ENCODE measurements at regions not wholly inside any gene's neighbourhood (a gene's known extent, or its start where the extent isn't known, plus 50 kb on each side); places are given as distances from the start of the nearest gene placed in this dataset.

- TF ChIP-seq TAF1 (IDR thresholded peaks at IDR 0.05; ENCODE audit: low read depth, low read length) (no peak), SPI1 (IDR thresholded peaks at IDR 0.05; ENCODE audit: low read depth, low read length) (no peak), PAX5 (IDR thresholded peaks at IDR 0.05; ENCODE audit: insufficient read depth, low read length, severe bottlenecking) (no peak), POLR2A (IDR thresholded peaks at IDR 0.05; ENCODE audit: low read depth, low read length) (no peak), POLR2AphosphoS5 (IDR thresholded peaks at IDR 0.05; ENCODE audit: low read depth, low read length) (no peak), POU2F2 (IDR thresholded peaks at IDR 0.05; ENCODE audit: low read depth, low read length) (no peak)
- DNase-seq (ENCODE audit: insufficient read length, low spot score) (no peak), FAIRE-seq (no peak)
Observed at GRCh38 chr3:72698154-72698917, 149.9 kb downstream of the SHQ1 start.

- DNase-seq (ENCODE audit: insufficient read length, low spot score) (no peak), FAIRE-seq (no peak)
- TF ChIP-seq TAF1 (IDR thresholded peaks at IDR 0.05; ENCODE audit: low read depth, low read length) (no peak), POLR2AphosphoS5 (IDR thresholded peaks at IDR 0.05; ENCODE audit: low read depth, low read length) (no peak), PAX5 (IDR thresholded peaks at IDR 0.05; ENCODE audit: insufficient read depth, low read length, severe bottlenecking) (no peak), POU2F2 (IDR thresholded peaks at IDR 0.05; ENCODE audit: low read depth, low read length) (no peak), POLR2A (IDR thresholded peaks at IDR 0.05; ENCODE audit: low read depth, low read length) (no peak), SPI1 (IDR thresholded peaks at IDR 0.05; ENCODE audit: low read depth, low read length) (no peak)
Observed at GRCh38 chr3:72697717-72698116, 150.5 kb downstream of the SHQ1 start.

GRCh38 chr3:72696815-72697214, 151.4 kb downstream of the SHQ1 start:
- DNase-seq (ENCODE audit: insufficient read length, low spot score): no peak
- TF ChIP-seq PAX5 (IDR thresholded peaks at IDR 0.05; ENCODE audit: insufficient read depth, low read length, severe bottlenecking) (no peak), POU2F2 (IDR thresholded peaks at IDR 0.05; ENCODE audit: low read depth, low read length) (no peak), TAF1 (IDR thresholded peaks at IDR 0.05; ENCODE audit: low read depth, low read length) (no peak), SPI1 (IDR thresholded peaks at IDR 0.05; ENCODE audit: low read depth, low read length) (no peak), POLR2AphosphoS5 (IDR thresholded peaks at IDR 0.05; ENCODE audit: low read depth, low read length) (no peak), POLR2A (IDR thresholded peaks at IDR 0.05; ENCODE audit: low read depth, low read length) (no peak)
- FAIRE-seq: no peak

GRCh38 chr3:72694398-72694797, 153.8 kb downstream of the SHQ1 start:
- no peak for FAIRE-seq
- no peak for TF ChIP-seq SPI1 (IDR thresholded peaks at IDR 0.05; ENCODE audit: low read depth, low read length)
- TF ChIP-seq POLR2A (IDR thresholded peaks at IDR 0.05; ENCODE audit: low read depth, low read length): no peak
- TF ChIP-seq POU2F2 (IDR thresholded peaks at IDR 0.05; ENCODE audit: low read depth, low read length): no peak
- TF ChIP-seq PAX5 (IDR thresholded peaks at IDR 0.05; ENCODE audit: insufficient read depth, low read length, severe bottlenecking): no peak
- TF ChIP-seq TAF1 (IDR thresholded peaks at IDR 0.05; ENCODE audit: low read depth, low read length): no peak
- TF ChIP-seq POLR2AphosphoS5 (IDR thresholded peaks at IDR 0.05; ENCODE audit: low read depth, low read length): no peak
- no peak for DNase-seq (ENCODE audit: insufficient read length, low spot score)

GRCh38 chr3:72692990-72693389, 155.3 kb downstream of the SHQ1 start:
- FAIRE-seq: no peak
- DNase-seq (ENCODE audit: insufficient read length, low spot score): no peak
- TF ChIP-seq POLR2A (IDR thresholded peaks at IDR 0.05; ENCODE audit: low read depth, low read length) (no peak), POLR2AphosphoS5 (IDR thresholded peaks at IDR 0.05; ENCODE audit: low read depth, low read length) (no peak), PAX5 (IDR thresholded peaks at IDR 0.05; ENCODE audit: insufficient read depth, low read length, severe bottlenecking) (no peak), SPI1 (IDR thresholded peaks at IDR 0.05; ENCODE audit: low read depth, low read length) (no peak), TAF1 (IDR thresholded peaks at IDR 0.05; ENCODE audit: low read depth, low read length) (no peak), POU2F2 (IDR thresholded peaks at IDR 0.05; ENCODE audit: low read depth, low read length) (no peak)

- FAIRE-seq (no peak), DNase-seq (ENCODE audit: insufficient read length, low spot score) (no peak)
- no peak for TF ChIP-seq SPI1 (IDR thresholded peaks at IDR 0.05; ENCODE audit: low read depth, low read length)
- no peak for TF ChIP-seq POLR2AphosphoS5 (IDR thresholded peaks at IDR 0.05; ENCODE audit: low read depth, low read length)
- no peak for TF ChIP-seq POLR2A (IDR thresholded peaks at IDR 0.05; ENCODE audit: low read depth, low read length)
- no peak for TF ChIP-seq PAX5 (IDR thresholded peaks at IDR 0.05; ENCODE audit: insufficient read depth, low read length, severe bottlenecking)
- no peak for TF ChIP-seq TAF1 (IDR thresholded peaks at IDR 0.05; ENCODE audit: low read depth, low read length)
- no peak for TF ChIP-seq POU2F2 (IDR thresholded peaks at IDR 0.05; ENCODE audit: low read depth, low read length)
Observed at GRCh38 chr3:72690629-72691028, 157.6 kb downstream of the SHQ1 start.

- TF ChIP-seq POLR2AphosphoS5 (IDR thresholded peaks at IDR 0.05; ENCODE audit: low read depth, low read length) (no peak), PAX5 (IDR thresholded peaks at IDR 0.05; ENCODE audit: insufficient read depth, low read length, severe bottlenecking) (no peak), SPI1 (IDR thresholded peaks at IDR 0.05; ENCODE audit: low read depth, low read length) (no peak), POLR2A (IDR thresholded peaks at IDR 0.05; ENCODE audit: low read depth, low read length) (no peak), TAF1 (IDR thresholded peaks at IDR 0.05; ENCODE audit: low read depth, low read length) (no peak), POU2F2 (IDR thresholded peaks at IDR 0.05; ENCODE audit: low read depth, low read length) (no peak)
- FAIRE-seq: peak; percentile 69
- no peak for DNase-seq (ENCODE audit: insufficient read length, low spot score)
Observed at GRCh38 chr3:72682936-72683452, 165.3 kb downstream of the SHQ1 start.

- FAIRE-seq: peak; percentile 9
Observed at GRCh38 chr3:72681598-72681997, 166.6 kb downstream of the SHQ1 start.

GRCh38 chr3:72680766-72681165, 167.5 kb downstream of the SHQ1 start:
- TF ChIP-seq POLR2AphosphoS5 (IDR thresholded peaks at IDR 0.05; ENCODE audit: low read depth, low read length) (no peak), PAX5 (IDR thresholded peaks at IDR 0.05; ENCODE audit: insufficient read depth, low read length, severe bottlenecking) (no peak), TAF1 (IDR thresholded peaks at IDR 0.05; ENCODE audit: low read depth, low read length) (no peak), POU2F2 (IDR thresholded peaks at IDR 0.05; ENCODE audit: low read depth, low read length) (no peak), SPI1 (IDR thresholded peaks at IDR 0.05; ENCODE audit: low read depth, low read length) (no peak), POLR2A (IDR thresholded peaks at IDR 0.05; ENCODE audit: low read depth, low read length) (no peak)
- DNase-seq (ENCODE audit: insufficient read length, low spot score) (no peak), FAIRE-seq (peak; percentile 85)

More at GRCh38 chr3:72681598-72681997, 166.6 kb downstream of the SHQ1 start:
- no peak for DNase-seq (ENCODE audit: insufficient read length, low spot score)
- no peak for TF ChIP-seq PAX5 (IDR thresholded peaks at IDR 0.05; ENCODE audit: insufficient read depth, low read length, severe bottlenecking)
- TF ChIP-seq SPI1 (IDR thresholded peaks at IDR 0.05; ENCODE audit: low read depth, low read length): no peak
- TF ChIP-seq POLR2AphosphoS5 (IDR thresholded peaks at IDR 0.05; ENCODE audit: low read depth, low read length): no peak
- no peak for TF ChIP-seq POLR2A (IDR thresholded peaks at IDR 0.05; ENCODE audit: low read depth, low read length)
- TF ChIP-seq POU2F2 (IDR thresholded peaks at IDR 0.05; ENCODE audit: low read depth, low read length): no peak
- TF ChIP-seq TAF1 (IDR thresholded peaks at IDR 0.05; ENCODE audit: low read depth, low read length): no peak

Measured in GM12891 (cell line).